T-helper 2 cell treated with Interferon-gamma antibody and Interleukin-4, amounts not matched to agents 5 μg/mL and 100 μg/mL, for 36 hours (primary cell): ENCODE measurements at regions not wholly inside any gene's neighbourhood (a gene's known extent, or its start where the extent isn't known, plus 50 kb on each side); places are given as distances from the start of the nearest gene placed in this dataset.

Experiments
- DNase-seq: peaks from one replicate; pipeline ENCODE4 v3.0.0; 2021; ENCODE audit warnings: low spot score
- H3K27ac Mint-ChIP-seq: one replicate; pipeline ENCODE4 v1.8.0; 2021; ENCODE audit warnings: mild to moderate bottlenecking, mixed read lengths
- H3K27me3 Mint-ChIP-seq: one replicate; pipeline ENCODE4 v1.8.0; 2021; ENCODE audit warnings: low read depth, mixed read lengths
- H3K36me3 Mint-ChIP-seq: one replicate; pipeline ENCODE4 v1.8.0; 2021; ENCODE audit warnings: low read depth, mixed read lengths
- H3K4me1 Mint-ChIP-seq: one replicate; pipeline ENCODE4 v1.8.0; 2021; ENCODE audit warnings: low read depth, mixed read lengths
- H3K4me3 Mint-ChIP-seq: one replicate; pipeline ENCODE4 v1.8.0; 2022; ENCODE audit warnings: mild to moderate bottlenecking, moderate library complexity, mixed read lengths
- H3K9me3 Mint-ChIP-seq: one replicate; pipeline ENCODE4 v1.8.0; 2021; ENCODE audit warnings: mixed read lengths

- H3K27me3 Mint-ChIP-seq, result no peaks in the 10 kb centered on the region
- peaks cover 5% of the 10 kb centered on the region for H3K9me3 Mint-ChIP-seq
- H3K4me1 Mint-ChIP-seq, result no peaks in the 10 kb centered on the region
- no peak overlapping the region for H3K4me3 Mint-ChIP-seq
- no peak for DNase-seq
- H3K36me3 Mint-ChIP-seq, result no peaks in the 10 kb centered on the region
- no peak overlapping the region for H3K27ac Mint-ChIP-seq
These were observed 1005.4 kb downstream of the GRIK2 start for GRCh38 chr6:102398788-102399390.

DNA sequence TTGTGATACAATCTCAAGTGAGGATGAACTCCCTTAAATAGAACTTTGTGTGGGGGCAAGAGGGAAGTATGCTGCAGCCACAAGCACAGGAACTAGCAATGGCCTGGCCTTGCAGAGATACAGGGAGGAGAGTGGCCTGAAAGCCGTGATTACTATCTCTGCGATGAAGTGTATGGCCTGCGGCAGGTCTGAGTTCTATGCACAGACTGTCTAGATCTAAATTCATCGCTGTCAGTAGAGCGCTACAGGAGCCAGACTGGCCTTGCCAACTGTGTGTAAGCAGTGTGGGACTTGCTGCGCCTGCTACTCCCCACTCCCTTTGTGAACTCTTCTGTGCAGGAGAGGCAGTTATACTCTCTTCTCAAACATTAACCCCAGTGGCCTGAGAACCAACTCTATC is 997.0 kb downstream of the GRIK2 start:
- H3K36me3 Mint-ChIP-seq, result no peaks in the 10 kb centered on the region

GRCh38 chr6:102389994-102390393 is 996.5 kb downstream of the GRIK2 start:
- Mint-ChIP-seq H3K4me3 (no peak overlapping the region), H3K36me3 (no peaks in the 10 kb centered on the region), H3K9me3 (peaks cover 16% of the 10 kb centered on the region), H3K4me1 (no peaks in the 10 kb centered on the region), H3K27ac (no peak overlapping the region), H3K27me3 (no peaks in the 10 kb centered on the region)
- no peak for DNase-seq

More for the DNA sequence above, 997.0 kb downstream of the GRIK2 start:
- H3K4me3 Mint-ChIP-seq, result no peak overlapping the region
- H3K4me1 Mint-ChIP-seq, result no peaks in the 10 kb centered on the region
- peaks cover 16% of the 10 kb centered on the region for H3K9me3 Mint-ChIP-seq
- H3K27ac Mint-ChIP-seq, result no peak overlapping the region
- DNase-seq, result no peak
- no peaks in the 10 kb centered on the region for H3K27me3 Mint-ChIP-seq

DNA sequence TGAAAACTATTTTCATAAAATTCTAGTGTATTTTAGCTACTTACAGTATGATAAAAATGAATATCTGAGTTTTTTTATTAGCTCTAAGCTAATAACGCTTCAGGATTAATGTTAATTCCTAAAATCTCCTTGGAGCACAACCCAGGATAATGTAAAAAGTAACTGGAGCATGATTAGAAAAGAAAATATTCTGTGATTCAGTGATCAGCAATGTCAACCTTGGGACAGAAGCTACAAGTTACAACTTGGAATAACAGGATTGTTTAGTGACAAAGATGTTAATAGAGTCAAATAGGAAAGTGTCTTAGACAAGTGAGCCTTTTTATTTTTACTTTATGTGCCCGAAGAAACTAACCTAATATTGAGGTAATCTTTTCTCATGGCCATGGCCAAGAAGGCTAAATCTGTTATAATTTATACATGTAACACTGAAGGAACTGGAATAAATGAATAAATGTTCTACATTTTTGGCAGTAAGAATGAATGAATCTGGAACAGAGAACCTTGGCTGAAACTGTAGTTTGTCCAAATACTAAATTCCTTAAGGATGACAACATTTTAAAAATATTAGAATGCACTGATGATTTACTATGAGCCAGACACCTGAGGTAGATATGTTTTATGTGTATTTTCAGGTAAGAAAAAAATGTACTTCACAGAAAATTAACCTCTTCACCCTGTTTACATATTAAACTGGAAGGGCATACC is 994.0 kb downstream of the GRIK2 start:
- H3K9me3 Mint-ChIP-seq, result peaks cover 8% of the 10 kb centered on the region
- H3K27ac Mint-ChIP-seq, result no peak overlapping the region
- H3K27me3 Mint-ChIP-seq, result no peaks in the 10 kb centered on the region
- DNase-seq, result no peak
- no peak overlapping the region for H3K4me3 Mint-ChIP-seq
- H3K4me1 Mint-ChIP-seq, result no peaks in the 10 kb centered on the region
- no peaks in the 10 kb centered on the region for H3K36me3 Mint-ChIP-seq

- no peaks in the 10 kb centered on the region for H3K27me3 Mint-ChIP-seq
- no peaks in the 10 kb centered on the region for H3K36me3 Mint-ChIP-seq
- H3K4me1 Mint-ChIP-seq, result no peaks in the 10 kb centered on the region
- no peak overlapping the region for H3K4me3 Mint-ChIP-seq
- H3K27ac Mint-ChIP-seq, result no peak overlapping the region
- DNase-seq, result no peak
- H3K9me3 Mint-ChIP-seq, result peaks cover 11% of the 10 kb centered on the region
These were observed 987.7 kb downstream of the GRIK2 start for GRCh38 chr6:102381203-102381602.

DNA sequence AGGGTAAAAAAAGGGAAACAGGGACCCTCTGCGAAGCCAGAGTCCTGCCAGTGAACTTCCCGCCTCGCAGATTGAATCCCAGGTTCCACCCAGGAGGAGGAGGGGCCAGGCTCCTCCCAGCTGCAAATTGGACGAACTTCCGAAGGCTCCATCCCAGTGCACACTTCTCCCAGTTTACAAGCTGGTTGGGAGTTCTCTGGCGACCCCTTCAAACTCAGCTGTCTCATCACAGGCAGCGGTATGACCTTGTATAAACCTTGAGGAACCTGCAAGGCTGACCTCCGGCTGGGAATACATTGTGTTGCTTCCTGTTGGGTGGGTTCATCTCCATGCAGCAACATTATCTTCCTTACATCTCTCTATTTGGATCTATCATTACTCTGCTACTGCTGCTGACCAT is 962.7 kb downstream of the GRIK2 start:
- Mint-ChIP-seq H3K4me1 (no peaks in the 10 kb centered on the region), H3K27me3 (no peaks in the 10 kb centered on the region), H3K36me3 (no peaks in the 10 kb centered on the region), H3K4me3 (no peak overlapping the region), H3K27ac (no peak overlapping the region), H3K9me3 (peaks cover 5% of the 10 kb centered on the region)
- DNase-seq, result no peak

GRCh38 chr6:102355578-102355977 is 962.1 kb downstream of the GRIK2 start:
- no peak overlapping the region for H3K27ac Mint-ChIP-seq
- H3K4me1 Mint-ChIP-seq, result no peaks in the 10 kb centered on the region
- H3K27me3 Mint-ChIP-seq, result no peaks in the 10 kb centered on the region
- peaks cover 5% of the 10 kb centered on the region for H3K9me3 Mint-ChIP-seq
- no peak overlapping the region for H3K4me3 Mint-ChIP-seq
- no peak for DNase-seq
- H3K36me3 Mint-ChIP-seq, result no peaks in the 10 kb centered on the region

DNA sequence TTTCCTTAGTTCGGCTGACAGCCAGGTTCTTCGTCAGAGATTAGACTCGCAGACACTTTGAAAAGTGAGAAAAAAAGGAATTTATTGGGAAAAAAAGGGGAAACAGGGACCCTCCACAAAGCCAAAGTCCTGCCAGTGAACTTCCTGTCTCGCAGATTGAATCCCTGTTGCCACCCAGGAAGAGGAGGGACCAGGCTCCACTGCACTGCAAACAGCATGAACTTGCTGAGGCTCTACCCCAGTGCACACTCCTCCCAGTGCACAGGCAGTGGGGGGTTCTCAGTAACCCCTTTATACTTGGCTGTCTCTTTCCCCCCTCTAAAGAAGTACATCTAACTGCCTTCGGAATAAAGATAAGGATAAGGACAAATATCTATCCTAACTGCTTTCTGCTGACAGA is 959.0 kb downstream of the GRIK2 start:
- no peaks in the 10 kb centered on the region for H3K27me3 Mint-ChIP-seq
- no peaks in the 10 kb centered on the region for H3K4me1 Mint-ChIP-seq
- DNase-seq, result no peak
- no peak overlapping the region for H3K27ac Mint-ChIP-seq
- no peaks in the 10 kb centered on the region for H3K36me3 Mint-ChIP-seq
- H3K9me3 Mint-ChIP-seq, result peaks cover 5% of the 10 kb centered on the region
- no peak overlapping the region for H3K4me3 Mint-ChIP-seq

- H3K36me3 Mint-ChIP-seq, result no peaks in the 10 kb centered on the region
- H3K4me3 Mint-ChIP-seq, result no peak overlapping the region
- no peak overlapping the region for H3K27ac Mint-ChIP-seq
- no peaks in the 10 kb centered on the region for H3K9me3 Mint-ChIP-seq
- no peaks in the 10 kb centered on the region for H3K4me1 Mint-ChIP-seq
- no peak for DNase-seq
- H3K27me3 Mint-ChIP-seq, result no peaks in the 10 kb centered on the region
These were observed 951.3 kb downstream of the GRIK2 start for GRCh38 chr6:102344769-102345168.

- H3K4me3 Mint-ChIP-seq, result no peak overlapping the region
- no peak overlapping the region for H3K27ac Mint-ChIP-seq
- no peaks in the 10 kb centered on the region for H3K4me1 Mint-ChIP-seq
- no peak for DNase-seq
- no peaks in the 10 kb centered on the region for H3K9me3 Mint-ChIP-seq
- H3K27me3 Mint-ChIP-seq, result no peaks in the 10 kb centered on the region
- no peaks in the 10 kb centered on the region for H3K36me3 Mint-ChIP-seq
These were observed 946.8 kb downstream of the GRIK2 start for GRCh38 chr6:102340311-102340710.

DNA sequence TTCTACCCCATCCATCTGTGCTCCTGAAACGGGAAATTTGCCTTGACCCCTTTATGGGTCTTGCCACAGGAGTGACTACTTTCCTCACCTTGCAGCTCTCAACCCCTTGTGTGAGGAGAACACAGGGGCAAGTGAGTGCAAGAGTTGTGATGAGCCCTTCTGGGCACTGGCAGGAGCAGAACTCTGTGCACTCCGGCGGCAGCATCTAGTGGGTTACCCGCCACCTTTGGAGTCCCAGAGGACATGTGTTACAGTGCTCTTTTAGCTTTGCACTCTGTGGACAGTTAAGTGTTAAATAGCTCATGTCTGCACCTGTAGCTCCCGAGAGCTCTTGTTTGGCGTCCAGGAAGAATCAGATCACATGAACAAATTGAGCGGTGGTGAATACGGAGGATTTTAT is 940.2 kb downstream of the GRIK2 start:
- H3K4me1 Mint-ChIP-seq, result no peaks in the 10 kb centered on the region
- no peak overlapping the region for H3K27ac Mint-ChIP-seq
- no peaks in the 10 kb centered on the region for H3K9me3 Mint-ChIP-seq
- no peak overlapping the region for H3K4me3 Mint-ChIP-seq
- no peaks in the 10 kb centered on the region for H3K36me3 Mint-ChIP-seq
- no peaks in the 10 kb centered on the region for H3K27me3 Mint-ChIP-seq
- no peak for DNase-seq

DNA sequence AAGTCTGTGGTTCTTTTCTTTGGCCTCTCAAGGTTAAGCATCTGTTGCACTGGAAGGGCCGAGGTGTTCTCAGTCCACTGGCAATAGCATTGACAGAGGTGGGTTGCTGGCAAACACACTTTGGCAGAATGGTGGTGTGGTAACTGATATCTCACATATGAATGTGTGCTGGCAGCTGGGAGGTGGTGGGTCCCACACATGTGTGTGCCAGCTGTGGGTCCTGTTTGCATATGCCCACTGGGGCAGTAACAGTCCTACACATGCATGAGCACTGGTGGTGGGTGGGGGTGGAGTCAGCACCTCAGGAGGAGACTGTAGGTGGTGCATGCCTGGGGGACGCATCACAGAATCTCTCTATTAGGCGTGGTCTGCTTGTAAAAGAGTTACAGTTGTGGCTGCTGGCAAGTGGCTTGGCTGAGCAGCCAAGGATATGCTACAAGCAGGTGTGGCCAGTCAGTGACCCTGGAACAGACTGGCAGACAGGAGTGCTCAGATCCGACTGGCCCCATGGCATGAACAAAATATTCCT is 934.3 kb downstream of the GRIK2 start:
- Mint-ChIP-seq H3K4me3 (no peak overlapping the region), H3K36me3 (no peaks in the 10 kb centered on the region), H3K27ac (no peak overlapping the region), H3K9me3 (peaks cover 4% of the 10 kb centered on the region), H3K27me3 (no peaks in the 10 kb centered on the region), H3K4me1 (no peaks in the 10 kb centered on the region)
- DNase-seq, result no peak

GRCh38 chr6:102313699-102314098 is 920.2 kb downstream of the GRIK2 start:
- H3K4me1 Mint-ChIP-seq, result no peaks in the 10 kb centered on the region
- no peaks in the 10 kb centered on the region for H3K36me3 Mint-ChIP-seq
- no peak overlapping the region for H3K27ac Mint-ChIP-seq
- DNase-seq, result no peak
- H3K9me3 Mint-ChIP-seq, result peaks cover 7% of the 10 kb centered on the region
- H3K4me3 Mint-ChIP-seq, result no peak overlapping the region
- no peaks in the 10 kb centered on the region for H3K27me3 Mint-ChIP-seq

DNA sequence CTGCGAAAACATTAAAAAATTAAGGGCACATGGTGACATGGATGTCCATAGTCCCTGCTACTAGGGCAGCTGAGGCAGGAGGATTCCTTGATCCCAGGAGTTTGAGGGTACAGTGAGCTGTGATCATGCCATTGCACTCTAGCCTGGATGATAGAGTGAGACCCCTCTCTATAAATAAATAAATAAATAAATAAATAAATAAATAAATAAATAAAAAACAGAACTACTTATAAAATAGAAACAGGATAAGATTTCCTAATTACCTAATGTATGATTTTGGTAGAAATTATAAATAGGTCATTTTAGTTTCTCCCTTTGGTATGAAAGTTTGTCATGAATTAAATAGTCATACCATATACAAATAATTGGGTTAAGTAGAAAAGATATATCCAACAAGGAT is 916.2 kb downstream of the GRIK2 start:
- no peak for DNase-seq
- no peaks in the 10 kb centered on the region for H3K36me3 Mint-ChIP-seq
- peaks cover 27% of the 10 kb centered on the region for H3K9me3 Mint-ChIP-seq
- H3K4me3 Mint-ChIP-seq, result no peak overlapping the region
- H3K27ac Mint-ChIP-seq, result no peak overlapping the region
- no peaks in the 10 kb centered on the region for H3K4me1 Mint-ChIP-seq
- H3K27me3 Mint-ChIP-seq, result no peaks in the 10 kb centered on the region

- no peak overlapping the region for H3K27ac Mint-ChIP-seq
- no peak for DNase-seq
These were observed 906.8 kb downstream of the GRIK2 start for GRCh38 chr6:102300350-102300749.

More at GRCh38 chr6:102300350-102300749, 906.8 kb downstream of the GRIK2 start:
- Mint-ChIP-seq H3K9me3 (peaks cover 32% of the 10 kb centered on the region), H3K4me1 (no peaks in the 10 kb centered on the region), H3K36me3 (no peaks in the 10 kb centered on the region), H3K4me3 (no peak overlapping the region), H3K27me3 (no peaks in the 10 kb centered on the region)
